Muscle of leg (tissue), 3 donors: ENCODE measurements at regions not wholly inside any gene's neighbourhood (a gene's known extent, or its start where the extent isn't known, plus 50 kb on each side); places are given as distances from the start of the nearest gene placed in this dataset.
A peak's percentile ranks its signal among the peaks of the same experiment; 100 is the strongest.

ENCODE experiments used
- DNase-seq: peaks from one replicate; pipeline ENCODE4 v3.0.0; 2013
- H3K27ac ChIP-seq: one replicate; pipeline ENCODE4 v1.5.1; 2013; ENCODE audit warnings: mild to moderate bottlenecking, low read length, control low read depth
- H3K27me3 ChIP-seq: one replicate; pipeline ENCODE4 v1.6.1; 2013; ENCODE audit warnings: low read length; ENCODE audit not compliant: control insufficient read depth, insufficient read depth
- H3K36me3 ChIP-seq: one replicate; pipeline ENCODE4 v1.6.1; 2013; ENCODE audit warnings: low read length; ENCODE audit not compliant: control insufficient read depth, insufficient read depth
- H3K4me1 ChIP-seq: one replicate; pipeline ENCODE4 v1.6.1; 2013; ENCODE audit warnings: low read length; ENCODE audit not compliant: control insufficient read depth, insufficient read depth
- H3K4me3 ChIP-seq: one replicate; pipeline ENCODE4 v1.5.1; 2013; ENCODE audit warnings: low read length, control low read depth
- H3K9me3 ChIP-seq: replicated peaks from 2 replicates; pipeline ENCODE4 v1.6.1; 2013; ENCODE audit warnings: low read depth, low read length; ENCODE audit not compliant: control insufficient read depth
- WGBS: methylation state at CpG from one replicate; pipeline ENCODE4 v1.1.5; 2013; ENCODE audit warnings: missing lambda C conversion rate; ENCODE audit not compliant: insufficient coverage; 5-methylcytosine and 5-hydroxymethylcytosine counted together

DNA sequence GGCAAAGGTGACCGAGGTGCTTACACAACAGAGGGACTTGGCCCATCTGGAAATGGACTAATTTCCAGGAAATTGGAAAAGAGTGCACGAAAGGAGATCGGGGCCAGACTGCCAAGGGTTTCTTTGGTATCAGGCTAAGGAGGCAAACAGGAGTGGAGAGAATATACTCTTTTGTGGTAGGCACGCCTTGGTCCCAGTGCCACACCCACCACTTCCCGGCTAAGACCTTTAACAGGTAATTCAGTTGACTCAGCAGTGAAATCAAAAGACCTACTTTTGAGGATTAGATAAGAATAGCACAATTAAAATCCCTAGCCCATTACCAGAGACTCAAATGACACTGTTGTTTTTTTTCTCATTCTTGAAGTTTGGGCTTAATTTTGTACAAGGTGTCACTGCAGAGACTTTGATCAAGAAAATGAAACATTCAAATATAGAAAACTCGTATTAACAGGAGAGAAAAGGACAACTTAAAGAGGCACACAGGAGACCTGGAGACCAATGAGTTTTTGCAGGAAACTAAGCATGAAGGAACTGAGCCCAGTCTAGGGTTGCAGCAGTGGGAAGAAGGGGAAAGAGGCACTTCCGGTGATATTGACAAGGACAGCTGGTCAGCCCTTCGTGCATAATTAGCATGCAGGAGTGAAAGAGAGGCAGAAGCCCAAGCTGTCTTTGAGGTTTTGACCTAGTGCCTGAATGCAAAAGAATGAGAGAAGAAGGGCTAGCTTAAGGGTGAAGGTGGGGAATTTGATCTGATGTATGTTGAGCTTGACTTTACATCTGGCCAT, 265.5 kb upstream of the CCL2 start:
- H3K4me3 ChIP-seq = no peak overlapping the region
- no peaks in the 10 kb centered on the region for H3K27me3 ChIP-seq
- H3K4me1 ChIP-seq = no peaks in the 10 kb centered on the region
- H3K9me3 ChIP-seq = no peaks in the 10 kb centered on the region
- no peaks in the 10 kb centered on the region for H3K36me3 ChIP-seq
- no peak overlapping the region for H3K27ac ChIP-seq
- WGBS = 27% methylated on average over 4 of the region's 8 CpGs
- peak; percentile 52 for DNase-seq

DNA sequence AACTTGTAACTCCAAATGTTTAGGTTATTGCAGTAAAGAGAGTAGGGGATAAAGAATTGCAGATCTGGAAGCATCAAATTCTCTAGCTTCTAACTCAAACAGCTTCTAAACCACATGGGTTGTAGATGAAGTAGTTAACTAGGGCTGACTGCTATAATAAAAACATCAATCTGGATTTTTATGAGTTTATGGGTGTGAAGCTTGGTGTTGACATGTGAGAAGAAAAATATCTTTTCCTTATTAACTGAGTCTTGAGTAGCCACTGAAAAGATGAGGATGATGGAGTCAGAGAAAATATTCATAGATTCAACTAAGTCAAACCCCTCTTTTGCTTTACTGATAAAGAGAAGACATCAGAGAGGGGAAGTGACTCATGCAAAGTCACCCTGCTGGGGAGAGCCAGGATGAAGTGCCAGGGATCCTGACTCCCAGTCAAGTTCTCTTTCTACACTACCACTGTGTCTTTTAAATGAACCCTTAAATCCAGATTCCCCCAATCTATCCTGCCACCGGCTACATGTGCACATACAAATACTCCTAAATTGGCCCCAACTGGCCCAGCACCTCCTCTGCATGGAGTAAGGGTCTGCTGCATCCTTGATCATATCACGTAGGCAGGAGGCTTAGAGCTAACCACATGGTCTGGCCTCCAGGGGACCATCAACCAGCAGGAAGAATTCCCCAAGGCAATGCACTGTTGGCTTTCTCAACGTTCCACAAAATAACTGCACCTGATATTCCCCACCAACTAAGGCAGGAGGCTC, 264.0 kb upstream of the CCL2 start:
- no peak overlapping the region for H3K27ac ChIP-seq
- DNase-seq = no peak
- no peaks in the 10 kb centered on the region for H3K36me3 ChIP-seq
- H3K4me1 ChIP-seq = no peaks in the 10 kb centered on the region
- WGBS = 31% methylated on average over 2 of the region's 3 CpGs
- no peaks in the 10 kb centered on the region for H3K27me3 ChIP-seq
- H3K4me3 ChIP-seq = no peak overlapping the region
- H3K9me3 ChIP-seq = no peaks in the 10 kb centered on the region

DNA sequence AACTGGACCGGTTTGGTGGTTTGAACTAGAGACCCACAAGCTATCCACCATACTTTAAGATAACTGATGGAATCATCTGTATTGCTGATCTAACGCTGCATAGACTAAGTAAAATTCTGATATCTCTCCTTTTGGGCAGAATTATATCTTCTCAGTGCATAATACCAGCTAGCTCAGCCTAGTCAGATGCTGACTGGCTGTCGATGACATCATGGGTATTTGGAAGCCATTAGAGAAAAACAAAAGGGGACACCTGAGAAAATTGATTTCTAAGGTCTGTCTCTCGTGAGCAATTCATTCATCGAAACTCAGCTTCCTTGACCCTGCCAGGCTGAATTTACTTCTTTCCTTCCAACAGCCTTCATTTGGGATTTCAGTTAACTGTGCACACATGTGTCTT, 263.0 kb upstream of the CCL2 start:
- no peaks in the 10 kb centered on the region for H3K27me3 ChIP-seq
- WGBS = 38% methylated on average over 3 of the region's 5 CpGs
- H3K4me3 ChIP-seq = no peak overlapping the region
- no peaks in the 10 kb centered on the region for H3K36me3 ChIP-seq
- no peaks in the 10 kb centered on the region for H3K9me3 ChIP-seq
- H3K27ac ChIP-seq = no peak overlapping the region
- no peaks in the 10 kb centered on the region for H3K4me1 ChIP-seq
- no peak for DNase-seq

DNA sequence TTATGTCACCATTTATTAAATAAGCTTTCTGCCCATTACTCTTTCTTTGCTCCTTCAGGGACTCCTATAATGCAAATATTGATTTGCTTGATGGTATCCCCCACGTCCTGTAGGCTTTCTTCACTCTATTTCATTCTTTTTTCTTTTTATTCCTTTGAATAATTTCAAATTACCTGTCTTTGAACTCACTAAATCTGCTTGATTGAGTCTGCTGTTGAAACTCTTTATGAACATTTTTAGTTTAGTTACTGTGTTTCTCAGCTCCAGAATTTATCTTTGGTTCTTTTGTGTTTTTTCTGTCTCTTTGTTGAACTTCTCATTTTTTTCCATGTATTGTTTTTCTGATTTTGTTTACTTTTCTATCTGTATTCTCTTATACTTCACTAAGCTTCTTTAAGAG, 254.4 kb upstream of the CCL2 start:
- Histone ChIP-seq H3K9me3 (peaks cover 11% of the 10 kb centered on the region), H3K27ac (no peak overlapping the region), H3K36me3 (no peaks in the 10 kb centered on the region), H3K27me3 (no peaks in the 10 kb centered on the region), H3K4me1 (no peaks in the 10 kb centered on the region), H3K4me3 (no peak overlapping the region)
- WGBS = no CpG with 5 or more reads among the region's 1 CpG
- no peak for DNase-seq

DNA sequence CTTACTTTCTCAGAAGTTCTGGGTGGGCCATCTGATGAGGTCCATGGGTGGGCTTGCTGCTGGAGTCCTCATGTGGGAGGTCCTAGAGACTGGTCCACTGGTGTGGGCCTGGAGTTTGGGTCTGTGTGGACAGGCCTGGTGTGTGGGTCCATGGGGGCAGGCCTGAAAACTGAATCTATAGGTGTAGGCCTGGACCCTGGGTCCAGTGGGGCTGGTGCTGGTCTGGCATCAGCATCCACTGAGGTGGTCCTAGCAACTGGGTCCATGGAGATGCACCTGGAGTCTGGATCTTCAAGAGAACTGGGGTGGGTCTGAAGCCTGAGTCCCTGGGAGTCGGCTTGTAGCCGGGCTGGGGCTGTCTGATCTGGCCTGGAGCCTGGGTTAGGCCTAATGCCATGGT, 253.8 kb upstream of the CCL2 start:
- Histone ChIP-seq H3K36me3 (no peaks in the 10 kb centered on the region), H3K9me3 (peaks cover 11% of the 10 kb centered on the region), H3K4me1 (no peaks in the 10 kb centered on the region), H3K4me3 (no peak overlapping the region), H3K27me3 (no peaks in the 10 kb centered on the region), H3K27ac (no peak overlapping the region)
- DNase-seq = no peak
- 100% methylated on average over 2 of the region's 2 CpGs for WGBS

DNA sequence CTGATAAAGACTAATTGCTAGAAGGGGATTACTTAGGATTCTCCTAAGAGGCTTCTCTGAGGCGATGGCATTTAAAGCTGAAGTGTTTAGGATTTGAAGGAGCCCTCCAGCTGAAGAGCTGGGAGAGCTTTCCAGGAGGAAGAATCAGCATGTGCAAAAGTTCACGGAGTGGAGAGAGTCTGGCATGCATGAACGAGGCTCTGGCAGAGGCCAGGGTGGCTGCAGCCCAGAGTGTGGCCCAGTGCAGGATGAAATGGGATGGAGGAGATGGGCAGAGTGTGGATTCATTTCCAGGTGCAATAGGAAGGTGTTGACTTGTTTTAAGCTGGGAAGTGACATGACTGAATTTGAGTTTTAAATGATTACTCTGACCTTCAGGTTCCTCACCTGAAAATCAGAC, 249.0 kb upstream of the CCL2 start:
- WGBS = 54% methylated on average over 3 of the region's 3 CpGs
- DNase-seq = no peak
- no peak overlapping the region for H3K4me3 ChIP-seq
- no peaks in the 10 kb centered on the region for H3K36me3 ChIP-seq
- no peak overlapping the region for H3K27ac ChIP-seq
- H3K4me1 ChIP-seq = no peaks in the 10 kb centered on the region
- H3K9me3 ChIP-seq = peaks cover 4% of the 10 kb centered on the region
- peaks cover 6% of the 10 kb centered on the region for H3K27me3 ChIP-seq

DNA sequence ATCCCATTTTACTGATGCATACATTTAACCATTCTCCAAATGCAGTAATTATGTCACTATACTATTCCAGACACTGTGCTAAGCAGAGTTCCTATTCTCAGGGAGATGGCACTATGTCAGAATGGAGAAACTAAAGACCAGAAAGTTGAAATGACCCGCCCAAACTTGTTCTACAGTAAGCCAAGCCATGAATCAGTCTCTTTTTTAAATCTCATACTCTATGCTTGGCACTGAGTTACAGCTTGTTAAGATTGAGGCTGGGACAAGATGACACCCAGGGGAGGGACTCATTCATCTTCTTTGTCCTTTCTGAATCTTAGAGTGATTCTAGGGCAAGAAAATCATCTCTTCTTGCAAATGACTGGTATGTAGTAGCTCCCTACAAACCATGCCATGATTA, 247.0 kb upstream of the CCL2 start:
- Histone ChIP-seq H3K4me1 (no peaks in the 10 kb centered on the region), H3K27ac (no peak overlapping the region), H3K36me3 (no peaks in the 10 kb centered on the region), H3K4me3 (no peak overlapping the region), H3K27me3 (peaks cover 6% of the 10 kb centered on the region), H3K9me3 (no peaks in the 10 kb centered on the region)
- no CpG with 5 or more reads among the region's 1 CpG for WGBS
- DNase-seq = no peak

DNA sequence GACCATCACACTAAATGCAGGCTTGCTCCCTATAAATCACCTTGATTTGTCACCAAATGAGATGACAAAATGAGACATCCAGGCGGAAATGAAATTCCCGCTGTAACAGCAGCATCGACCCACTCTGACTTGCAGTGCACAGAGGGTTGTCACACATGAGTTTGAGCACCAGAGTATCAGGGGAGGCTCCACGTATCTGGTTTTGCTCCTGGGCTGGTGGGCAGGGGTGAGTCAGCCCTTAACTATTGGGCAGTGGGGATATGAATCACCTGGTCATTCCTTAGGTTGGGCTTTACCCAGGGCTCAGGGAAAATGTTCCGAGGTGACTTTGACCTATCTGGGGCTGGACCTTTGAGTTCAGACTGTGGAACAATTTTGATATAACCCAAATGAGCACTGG, 245.2 kb upstream of the CCL2 start:
- H3K27ac ChIP-seq = no peak overlapping the region
- 90% methylated on average over 2 of the region's 5 CpGs for WGBS
- DNase-seq = no peak

DNA sequence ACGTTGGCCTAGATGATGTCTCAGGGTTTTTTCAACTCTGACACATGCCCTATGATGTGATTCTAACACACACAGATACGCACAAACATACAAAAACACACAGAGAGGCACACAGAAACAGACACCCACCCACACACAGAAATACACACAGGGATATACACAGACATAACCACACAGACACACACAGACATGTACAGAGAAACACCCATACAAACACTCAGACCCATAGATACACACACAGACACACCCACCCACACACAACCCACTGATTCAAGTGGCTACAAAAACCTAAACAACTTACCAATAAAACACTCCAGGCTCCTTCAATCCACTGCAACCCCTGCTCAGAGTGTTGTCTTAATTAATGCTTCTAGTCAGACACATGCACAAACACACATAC, 244.6 kb upstream of the CCL2 start:
- Histone ChIP-seq H3K4me3 (no peak overlapping the region), H3K36me3 (no peaks in the 10 kb centered on the region), H3K4me1 (no peaks in the 10 kb centered on the region), H3K9me3 (no peaks in the 10 kb centered on the region), H3K27ac (no peak overlapping the region), H3K27me3 (peaks cover 6% of the 10 kb centered on the region)
- DNase-seq = no peak
- WGBS = 100% methylated on average over 1 of the region's 2 CpGs

More for the DNA sequence above, 245.2 kb upstream of the CCL2 start:
- H3K36me3 ChIP-seq = no peaks in the 10 kb centered on the region
- H3K4me1 ChIP-seq = no peaks in the 10 kb centered on the region
- H3K4me3 ChIP-seq = no peak overlapping the region
- no peaks in the 10 kb centered on the region for H3K9me3 ChIP-seq
- peaks cover 6% of the 10 kb centered on the region for H3K27me3 ChIP-seq

DNA sequence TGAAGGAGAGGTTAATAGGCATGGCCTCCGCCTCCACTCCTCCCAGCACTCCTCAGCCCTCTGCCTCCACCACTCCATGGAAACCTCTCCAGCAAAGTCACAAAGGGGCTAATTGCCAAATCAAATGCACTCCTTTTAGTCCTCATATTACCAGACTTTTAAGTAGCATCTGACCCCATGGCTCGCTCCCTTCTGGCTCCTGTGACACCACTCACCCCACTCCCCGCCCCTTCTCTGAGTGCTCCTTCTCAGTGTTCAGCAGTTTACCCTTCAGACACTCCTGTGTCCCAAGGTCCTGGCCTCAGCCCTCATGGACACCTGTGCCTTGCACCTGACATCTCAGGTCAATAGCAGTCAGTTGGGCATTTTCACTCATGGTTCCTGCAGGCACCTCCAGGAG, 243.5 kb upstream of the CCL2 start:
- no peak for DNase-seq
- Histone ChIP-seq H3K9me3 (no peaks in the 10 kb centered on the region), H3K4me3 (no peak overlapping the region), H3K4me1 (no peaks in the 10 kb centered on the region), H3K27me3 (peaks cover 6% of the 10 kb centered on the region), H3K27ac (no peak overlapping the region), H3K36me3 (no peaks in the 10 kb centered on the region)
- 77% methylated on average over 3 of the region's 3 CpGs for WGBS
